DMS79 (cell line): ENCODE measurements at regions not wholly inside any gene's neighbourhood (a gene's known extent, or its start where the extent isn't known, plus 50 kb on each side); places are given as distances from the start of the nearest gene placed in this dataset.
"Not testable (repeated sequence)": the region's sequence is repeated elsewhere in the genome, so short reads cannot be mapped to it uniquely, and the experiment has no call there.

ENCODE experiments used
- DNase-seq: peaks from one replicate; lab custom pipeline; 2025; lab: John Stamatoyannopoulos, UW

DNA sequence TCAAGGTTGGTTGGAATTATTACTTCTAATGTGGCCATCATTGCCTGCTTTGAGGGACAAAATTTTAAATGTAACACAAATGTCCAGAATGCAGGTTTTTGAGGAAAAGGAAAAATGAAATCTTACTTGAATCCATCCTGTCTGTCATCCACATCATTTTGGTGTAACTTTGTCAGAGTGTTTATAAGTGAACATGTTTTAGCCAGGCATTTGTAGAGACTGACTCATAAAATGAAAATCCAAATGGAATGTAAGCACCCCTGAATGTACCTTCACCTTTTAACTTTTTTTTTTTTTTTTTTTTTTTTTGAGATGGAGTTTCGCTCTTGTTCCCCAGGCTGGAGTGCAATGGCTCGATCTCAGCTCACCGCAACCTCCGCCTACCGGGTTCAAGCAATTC is 141.8 kb upstream of the BNIP2 start:
- no peak for DNase-seq

DNA sequence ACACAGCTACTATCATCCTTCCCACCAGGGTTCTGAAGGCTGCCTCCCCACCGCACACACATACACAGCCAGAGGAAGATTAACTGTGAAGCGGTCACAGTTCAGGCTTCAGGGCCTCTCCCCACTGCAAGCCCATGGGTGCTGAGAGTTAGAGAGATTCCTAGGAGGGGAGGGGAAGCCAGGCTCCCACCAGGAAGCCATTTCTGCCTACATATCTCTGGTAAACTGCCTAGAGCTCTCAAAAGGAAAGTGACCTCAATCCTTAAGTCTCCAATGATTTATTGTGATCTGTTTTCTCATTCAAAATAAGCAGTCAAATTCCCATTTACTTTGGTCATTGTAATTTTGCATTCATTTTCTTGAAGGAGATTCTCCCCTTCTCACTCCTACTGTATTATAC is 141.0 kb upstream of the BNIP2 start:
- no peak for DNase-seq

DNA sequence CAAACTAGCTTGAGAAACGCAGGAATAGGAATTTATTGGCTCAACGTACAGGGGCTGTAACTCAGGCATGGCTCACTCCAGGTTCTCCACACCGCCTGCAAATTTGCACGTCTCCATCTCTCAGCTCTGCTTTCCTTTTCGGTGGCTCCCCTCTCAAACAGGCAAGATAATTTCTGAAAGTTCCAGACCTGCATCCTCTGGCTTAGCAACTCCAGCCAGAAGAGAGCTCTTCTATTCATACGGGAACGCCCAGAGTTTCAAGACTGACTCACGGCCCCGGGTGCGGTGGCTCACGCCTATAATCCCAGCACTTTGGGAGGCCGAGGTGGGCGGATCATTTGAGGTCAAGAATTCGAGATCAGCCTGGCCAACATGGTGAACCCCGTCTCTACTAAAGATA is 139.7 kb upstream of the BNIP2 start:
- DNase-seq = no peak

DNA sequence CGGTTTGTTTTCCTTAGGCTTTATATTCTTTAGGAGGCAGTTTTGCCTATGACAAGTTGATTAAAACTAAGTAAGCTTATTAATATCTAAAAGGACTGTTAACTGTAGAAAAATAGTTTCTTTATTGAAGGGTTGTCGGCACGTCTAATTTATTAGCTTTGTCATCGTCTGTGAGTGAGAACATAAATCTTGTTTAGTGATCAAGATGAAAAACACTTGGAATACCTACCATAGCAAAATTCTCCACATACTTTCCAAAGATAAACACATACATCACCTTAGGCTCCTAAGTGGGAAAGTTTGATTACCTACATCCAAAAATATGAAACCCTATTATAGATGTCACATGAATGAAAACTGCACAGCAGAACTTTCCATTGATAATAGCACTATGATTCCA is 139.1 kb upstream of the BNIP2 start:
- DNase-seq = no peak

DNA sequence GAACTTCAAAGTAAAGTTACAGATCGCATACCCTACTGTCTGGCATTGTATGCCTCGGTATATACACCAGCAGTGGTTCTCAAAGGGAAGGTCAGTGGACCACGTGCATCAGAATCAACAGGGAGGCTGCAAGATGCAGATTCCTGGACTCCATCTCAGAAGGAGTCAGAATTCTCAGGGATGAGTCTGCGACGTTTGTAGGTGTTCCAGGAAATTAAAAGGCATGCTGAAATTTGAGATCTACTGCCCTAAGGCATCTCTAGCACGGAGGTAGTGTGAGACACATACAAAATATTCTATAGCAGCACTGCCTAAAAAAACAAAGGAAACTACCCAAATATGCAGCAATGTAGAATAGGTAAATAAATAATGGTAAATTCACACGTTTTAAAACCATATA is 136.8 kb upstream of the BNIP2 start:
- no peak for DNase-seq

DNA sequence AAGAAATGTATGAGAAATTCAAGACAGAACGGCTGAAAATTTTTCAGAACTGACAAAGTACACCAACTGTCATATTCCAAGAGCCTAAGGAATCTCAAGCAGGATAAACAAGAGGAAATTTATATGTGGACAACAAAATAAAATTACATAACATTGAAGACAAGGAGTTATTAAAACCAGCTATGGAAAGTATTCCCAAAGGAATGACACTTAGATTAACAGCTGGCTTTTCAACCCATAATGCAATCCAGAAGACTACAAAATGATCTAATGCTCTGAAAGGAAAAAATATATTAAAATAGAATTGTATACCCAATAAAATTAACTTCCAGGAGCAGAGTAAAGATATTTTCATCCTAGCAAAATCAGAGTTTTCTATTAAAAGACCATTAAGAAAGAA is 132.2 kb upstream of the BNIP2 start:
- DNase-seq = no peak

DNA sequence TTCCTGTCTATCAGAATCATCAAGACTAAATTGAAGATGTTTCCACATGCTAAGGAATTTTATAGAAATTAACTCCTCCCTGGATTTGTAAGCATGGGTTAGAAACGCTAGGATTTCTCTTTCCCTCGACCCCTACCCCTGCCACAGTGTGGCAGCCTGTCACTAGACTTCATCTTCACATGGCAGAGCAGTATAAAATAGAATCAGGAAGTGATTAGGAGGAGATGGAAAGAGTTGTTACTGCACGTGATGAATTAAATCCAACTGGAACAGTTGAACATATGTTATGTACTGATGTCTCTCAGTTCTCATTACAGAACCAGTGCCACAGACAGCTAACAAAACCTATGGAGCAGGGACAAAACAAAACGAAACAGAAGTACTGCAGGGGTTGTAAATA is 130.0 kb upstream of the BNIP2 start:
- no peak for DNase-seq

DNA sequence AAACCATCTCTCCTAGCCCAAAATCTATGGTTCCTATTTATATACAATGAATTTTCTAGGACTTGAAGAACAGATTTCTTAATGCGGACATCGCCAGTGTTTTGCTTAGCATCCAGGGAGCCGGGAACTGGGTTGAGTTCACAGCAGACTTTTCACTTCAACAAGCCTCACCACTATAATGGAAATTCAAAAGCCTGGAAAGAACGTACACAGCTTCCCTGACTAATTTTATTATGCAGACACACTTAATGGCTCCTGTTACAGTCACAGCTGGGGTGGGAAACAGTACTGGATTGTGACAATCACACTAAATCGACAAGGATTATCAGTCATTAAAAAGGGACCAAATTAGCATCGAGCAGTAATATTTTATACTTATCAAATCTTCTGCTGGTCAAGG is 129.2 kb upstream of the BNIP2 start:
- DNase-seq = no peak

DNA sequence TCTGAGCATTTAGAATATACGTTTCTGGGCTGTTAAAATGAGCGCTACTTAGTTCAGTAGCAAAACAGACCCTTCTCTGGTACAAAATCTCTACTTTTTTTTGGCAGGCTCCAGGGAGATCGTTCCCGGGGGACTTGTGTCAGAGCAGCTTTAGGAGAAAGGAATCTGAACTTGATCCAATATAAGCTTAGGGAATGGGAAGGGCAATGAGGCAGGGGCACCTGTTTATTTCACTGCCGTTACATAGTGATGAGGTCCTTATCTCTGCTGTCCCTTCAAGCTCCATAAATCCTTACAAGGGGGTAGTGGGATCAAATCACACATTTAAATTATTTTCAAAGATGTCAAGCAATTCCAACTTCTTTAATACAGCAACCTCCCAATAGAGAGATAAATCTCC is 128.7 kb upstream of the BNIP2 start:
- no peak for DNase-seq

DNA sequence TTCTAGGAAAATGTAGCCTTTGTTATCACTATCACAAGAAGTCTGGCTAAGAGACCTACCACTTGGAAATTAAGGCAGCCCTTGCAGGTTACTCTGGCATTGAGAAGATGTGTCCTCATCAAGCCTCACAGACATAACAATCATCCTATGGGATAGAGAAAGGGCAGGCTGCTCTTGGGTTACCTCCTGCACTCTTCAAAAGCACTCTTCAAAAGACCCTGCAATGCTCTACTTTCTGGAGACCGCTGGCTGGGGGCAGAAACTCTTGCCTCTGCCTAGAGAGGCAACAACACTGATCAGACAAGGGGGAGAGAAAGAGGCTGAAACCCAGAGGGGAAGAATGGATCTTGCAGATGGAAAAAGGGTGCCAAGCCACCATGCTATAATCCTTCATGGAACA is 127.9 kb upstream of the BNIP2 start:
- no peak for DNase-seq

DNA sequence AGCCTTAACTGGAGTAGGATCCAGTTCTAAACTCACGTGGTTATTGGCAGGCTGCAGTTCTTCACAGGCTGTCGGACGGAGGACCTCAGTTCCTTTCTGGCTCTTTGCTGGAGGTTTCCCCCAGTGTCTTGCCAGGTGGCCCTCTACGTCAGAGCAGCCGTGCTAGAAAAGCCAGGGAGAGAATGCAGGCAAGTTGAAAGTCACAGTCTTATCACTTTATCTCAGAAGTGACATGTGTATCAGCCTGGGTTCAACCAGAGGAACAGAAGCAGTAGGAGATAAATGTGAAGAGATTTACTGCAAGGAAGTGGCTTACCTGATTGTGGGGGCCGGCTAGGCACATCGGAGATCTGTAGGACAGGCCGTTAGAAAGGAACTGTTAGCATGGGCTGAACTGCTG is 125.3 kb upstream of the BNIP2 start:
- no peak for DNase-seq

DNA sequence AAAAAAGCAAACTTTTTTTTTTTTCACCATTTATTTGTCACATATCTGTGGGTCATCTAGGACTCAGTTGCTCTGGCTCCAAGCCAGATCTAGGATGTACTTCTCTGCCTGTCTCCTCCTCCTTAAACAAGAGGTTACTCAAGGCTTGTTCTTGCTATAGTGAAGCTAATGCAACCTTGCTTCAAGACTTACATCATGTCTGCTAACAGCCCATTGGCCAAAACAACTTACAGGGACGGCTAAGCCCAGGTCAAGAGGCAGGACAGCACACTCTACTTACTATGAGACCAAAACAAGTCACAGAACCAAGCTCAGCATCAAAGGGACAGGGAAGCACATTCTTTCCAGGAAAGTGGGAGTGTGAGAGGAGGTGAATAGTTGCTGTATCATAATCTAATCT is 123.8 kb upstream of the BNIP2 start:
- DNase-seq = no peak

DNA sequence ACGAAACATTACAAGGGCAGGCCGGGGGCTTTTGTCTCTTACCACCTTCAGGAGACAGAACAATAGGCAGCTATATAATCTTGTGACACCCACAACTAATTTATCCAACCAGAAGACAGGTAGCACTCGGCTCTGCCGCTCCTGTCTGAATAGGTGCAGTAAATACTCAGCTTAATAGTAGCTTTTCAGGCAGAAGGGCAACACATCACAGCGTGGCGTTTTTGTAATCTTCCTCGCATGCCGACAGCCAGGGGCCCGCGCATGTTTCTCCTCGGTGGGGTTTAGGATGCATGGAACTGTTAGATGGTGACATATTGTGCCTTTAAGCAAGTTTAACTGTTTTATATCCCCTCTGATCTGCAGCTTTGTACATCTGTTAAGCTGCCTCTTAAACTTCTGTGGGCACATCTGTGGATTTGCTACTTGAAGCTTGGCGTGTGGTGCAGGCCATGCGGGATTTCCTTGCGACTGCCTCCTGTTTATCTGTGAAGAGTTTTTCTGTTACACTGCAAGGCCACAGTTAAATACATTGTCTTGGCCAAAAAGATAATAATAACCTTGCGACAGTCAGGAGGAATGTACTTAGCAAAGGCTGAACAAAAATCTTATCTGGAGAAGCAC is 123.2 kb upstream of the BNIP2 start:
- DNase-seq = no peak

DNA sequence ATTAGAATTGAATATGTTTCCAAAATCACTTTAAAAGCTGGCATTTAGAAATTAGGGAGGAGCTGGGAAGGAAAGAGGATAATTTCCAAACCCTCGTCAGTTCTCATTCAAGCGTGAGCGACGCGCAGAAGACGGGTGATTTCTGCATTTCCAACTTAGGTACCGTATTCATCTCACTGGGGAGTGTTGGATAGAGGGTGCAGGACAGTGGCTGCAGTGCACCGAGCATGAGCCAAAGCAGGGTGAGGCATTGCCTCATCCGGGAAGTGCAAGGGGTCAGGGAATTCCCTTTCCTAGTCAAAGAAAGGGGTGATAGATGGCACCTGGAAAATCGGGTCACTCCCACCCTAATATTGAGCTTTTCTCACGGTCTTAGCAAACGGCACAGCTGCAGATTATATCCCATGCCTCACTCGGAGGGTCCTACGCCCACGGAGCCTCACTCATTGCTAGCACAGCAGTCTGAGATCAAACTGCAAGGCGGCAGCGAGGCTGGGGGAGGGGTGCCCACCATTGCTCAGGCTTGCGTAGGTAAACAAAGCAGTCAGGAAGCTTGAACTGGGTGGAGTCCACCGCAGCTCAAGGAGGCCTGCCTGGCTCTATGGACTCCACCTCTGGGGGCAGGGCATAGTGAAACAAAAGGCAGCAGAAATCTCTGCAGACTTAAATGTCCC is 114.3 kb upstream of the BNIP2 start:
- DNase-seq = not testable (repeated sequence)

DNA sequence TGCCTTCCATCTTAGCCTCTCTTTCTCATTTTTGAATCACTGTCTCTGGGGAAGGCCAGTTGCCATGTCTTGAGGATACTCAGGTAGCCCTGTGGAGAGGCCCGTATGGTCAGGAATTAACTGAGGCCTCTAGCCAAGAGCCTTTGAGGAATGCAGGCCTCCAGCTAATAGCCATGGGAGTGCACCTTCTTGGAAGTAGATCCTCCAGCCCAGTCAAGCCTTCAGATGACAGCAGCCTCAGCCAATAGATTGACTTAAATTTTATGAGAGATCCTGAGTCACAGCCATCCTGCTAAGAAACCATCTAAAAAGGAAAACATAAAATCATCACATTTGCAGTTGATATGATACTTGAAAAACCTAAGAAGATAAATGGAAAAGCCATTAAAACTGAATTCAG is 112.5 kb upstream of the BNIP2 start:
- DNase-seq = no peak

DNA sequence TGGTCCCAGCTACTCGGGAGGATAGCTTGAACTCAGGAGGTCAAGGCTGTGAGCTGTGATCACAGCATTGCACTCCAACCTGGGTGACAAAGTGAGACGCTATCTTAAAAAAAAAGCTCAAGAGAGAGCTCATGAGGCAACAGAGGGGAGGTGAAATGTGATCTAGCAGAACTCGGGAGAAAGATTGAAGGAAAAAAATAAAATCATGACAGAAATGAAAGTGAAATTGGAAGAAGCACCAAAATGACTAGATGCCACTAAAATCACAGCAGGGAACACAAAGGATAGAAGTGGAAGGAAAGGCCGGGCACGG is 109.4 kb upstream of the BNIP2 start:
- no peak for DNase-seq

DNA sequence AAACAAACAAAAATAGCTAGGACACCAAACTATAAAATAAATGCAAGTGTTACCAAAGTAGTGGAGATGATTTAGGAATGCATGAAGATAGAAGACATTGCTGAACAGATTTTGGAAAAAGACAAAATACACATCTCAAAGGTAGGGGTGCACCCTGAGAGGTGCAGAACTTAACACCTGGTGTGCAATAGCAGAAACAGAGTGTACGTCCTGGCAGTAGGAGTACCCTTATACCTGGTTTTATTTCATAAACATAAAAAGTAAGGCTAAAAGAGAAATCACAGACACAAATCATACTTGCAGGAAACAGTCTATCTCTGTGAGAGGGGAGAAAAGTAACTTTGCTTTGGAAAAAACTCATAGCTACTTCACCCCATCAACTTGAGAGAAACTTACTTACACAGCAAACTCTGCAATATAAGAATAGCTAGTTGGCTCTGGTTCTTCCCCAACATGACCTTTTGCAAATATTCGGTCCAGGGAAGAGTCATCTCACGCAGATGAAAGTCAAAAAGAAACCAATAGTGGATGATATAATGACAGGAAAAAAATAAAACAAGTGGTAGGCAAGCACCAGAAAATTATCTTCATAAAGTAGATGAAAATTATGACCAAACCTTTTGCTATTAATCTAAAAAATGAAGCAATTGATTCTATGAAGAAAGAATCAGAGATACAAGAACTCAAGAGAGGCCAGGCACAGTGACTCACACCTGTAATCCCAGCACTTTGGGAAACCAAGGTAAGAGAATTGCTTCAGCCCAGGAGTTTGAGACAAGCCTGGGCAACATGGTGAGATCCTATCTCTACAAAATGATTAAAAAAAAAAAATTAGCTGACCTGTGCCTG is 108.9 kb upstream of the BNIP2 start:
- DNase-seq = no peak

DNA sequence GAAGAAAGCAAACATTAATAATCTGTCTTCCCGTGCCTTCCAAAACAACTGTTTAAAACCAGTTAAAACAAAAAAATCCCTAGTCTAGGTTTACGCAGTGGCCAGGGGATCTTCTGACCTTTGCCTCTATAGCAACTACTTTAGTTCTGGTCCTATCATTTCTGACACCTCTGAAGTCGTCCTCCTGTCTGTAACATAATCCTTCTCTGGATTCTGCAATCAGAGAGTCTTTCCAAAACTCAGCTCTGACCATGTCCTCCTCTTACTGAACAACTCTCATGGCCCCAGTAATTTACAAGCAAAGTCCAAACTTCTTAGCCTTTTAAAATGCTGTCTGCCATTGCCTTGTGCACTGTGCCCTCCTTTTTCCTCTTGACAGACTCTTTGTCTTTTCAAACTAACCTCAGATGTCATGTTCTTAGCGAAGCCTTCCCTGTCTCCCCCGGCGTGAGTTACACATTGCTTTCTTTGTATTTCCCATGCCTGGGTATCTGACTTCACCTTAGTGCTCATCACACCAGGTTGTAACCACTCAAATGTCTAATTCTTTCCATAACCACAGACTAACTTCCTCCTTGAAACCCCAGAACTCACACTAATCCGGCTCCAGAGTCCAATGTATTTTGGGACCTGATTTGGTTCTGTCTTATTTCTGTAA is 105.2 kb upstream of the BNIP2 start:
- DNase-seq = no peak

DNA sequence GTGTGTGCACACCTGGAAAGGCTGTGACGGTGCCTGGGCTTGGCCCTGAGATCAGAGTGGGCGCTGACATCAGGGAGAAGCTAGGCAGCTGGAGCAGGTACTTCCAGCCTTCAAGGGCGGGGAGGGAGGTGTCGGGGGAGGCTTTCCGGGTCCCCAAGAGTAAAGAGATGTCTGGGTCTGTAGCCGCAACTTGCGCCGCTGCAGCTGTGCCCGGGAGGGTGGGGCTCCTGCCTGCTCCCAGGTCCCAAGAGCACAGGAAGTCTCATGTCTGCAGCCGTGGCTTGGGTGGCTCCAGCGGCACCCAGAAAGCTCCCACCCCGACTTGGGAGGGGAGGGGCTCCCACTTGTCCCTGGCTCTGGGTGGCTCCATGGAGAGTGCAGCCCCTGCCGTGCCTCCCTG is 103.2 kb upstream of the BNIP2 start:
- no peak for DNase-seq

DNA sequence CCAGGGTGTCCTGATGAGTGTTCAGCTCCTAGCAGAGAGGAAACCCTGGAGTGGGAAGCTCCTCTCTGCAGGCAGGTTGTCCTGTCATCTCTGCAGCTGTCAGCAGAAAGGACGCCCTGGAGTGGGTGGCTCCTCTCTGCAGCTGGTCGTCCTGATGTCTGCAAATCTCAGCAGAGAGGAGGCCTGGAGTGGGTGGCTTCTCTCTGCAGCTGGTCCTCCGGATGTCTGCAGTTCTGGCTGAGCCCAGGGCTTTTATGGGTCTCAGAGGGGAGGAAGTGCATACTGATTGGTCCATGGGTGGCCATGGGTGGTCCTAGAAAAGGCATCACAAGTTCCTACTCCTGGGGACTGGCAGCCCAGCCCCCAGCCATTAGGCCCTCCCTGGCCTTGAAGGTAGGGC is 102.6 kb upstream of the BNIP2 start:
- DNase-seq = no peak

DNA sequence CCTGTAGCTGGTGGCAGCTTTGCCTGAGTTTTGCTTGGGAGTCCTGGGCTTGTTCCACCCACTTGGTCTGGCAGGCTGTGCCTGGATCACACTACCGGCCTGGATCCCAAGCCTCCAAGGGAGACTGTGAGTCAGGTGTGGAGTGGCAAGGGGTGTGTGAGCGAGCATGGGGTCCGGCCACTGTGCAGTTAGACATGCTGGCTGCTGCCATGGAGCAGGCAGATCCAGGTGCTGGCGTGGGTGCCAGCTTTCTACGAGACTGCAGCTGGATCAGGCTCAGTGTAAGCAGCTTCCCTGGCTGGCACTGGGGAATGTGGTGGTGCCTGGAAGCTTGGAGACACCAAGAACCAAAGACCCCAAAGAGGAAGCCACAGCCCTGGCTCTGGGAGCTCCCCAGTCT is 102.0 kb upstream of the BNIP2 start:
- DNase-seq = no peak

DNA sequence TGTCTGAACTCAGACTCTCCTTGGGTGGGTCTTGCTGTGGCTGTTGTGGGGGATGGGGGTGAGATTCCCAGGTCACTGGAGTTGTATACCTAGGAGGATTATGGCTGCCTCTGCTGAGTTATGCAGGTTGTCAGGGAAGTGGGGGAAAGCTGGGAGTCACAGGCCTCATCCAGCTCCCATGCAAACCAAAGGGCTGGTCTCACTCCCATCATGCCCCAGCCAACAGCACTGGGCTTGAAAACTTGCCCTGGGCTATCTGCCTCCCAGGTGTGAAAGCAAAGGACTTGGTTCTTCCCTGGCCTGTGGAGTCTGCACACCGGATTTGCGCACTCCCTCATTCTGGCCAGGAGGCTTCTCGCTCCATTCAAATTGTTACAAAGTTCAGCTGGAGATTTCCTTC is 97.3 kb upstream of the BNIP2 start:
- DNase-seq = not testable (repeated sequence)

DNA sequence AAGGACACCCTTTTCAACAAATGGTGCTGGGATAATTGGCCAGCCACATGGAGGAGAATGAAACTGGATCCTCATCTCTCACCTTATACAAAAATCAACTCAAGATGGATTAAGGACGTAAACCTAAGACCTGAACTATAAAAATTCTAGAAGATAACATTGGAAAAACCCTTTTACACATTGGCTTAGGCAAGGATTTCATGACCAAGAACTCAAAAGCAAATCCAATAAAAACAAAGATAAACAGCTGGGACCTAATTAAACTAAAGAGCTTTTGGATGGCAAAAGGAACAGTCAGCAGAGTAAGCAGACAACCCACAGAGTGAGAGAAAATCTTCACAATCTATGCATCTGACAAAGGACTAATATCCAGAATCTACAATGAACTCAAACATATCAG is 96.9 kb upstream of the BNIP2 start:
- DNase-seq = not testable (repeated sequence)
